ENCODE measurements at regions not wholly inside any gene's neighbourhood (a gene's known extent, or its start where the extent isn't known, plus 50 kb on each side); places are given as distances from the start of the nearest gene placed in this dataset.

- TF ChIP-seq CTCF (conservative IDR thresholded peaks at IDR 0.05; ENCODE audit: low read length) (no peak), EZH2phosphoT487 (IDR thresholded peaks at IDR 0.05; ENCODE audit: borderline replicate concordance, low read depth, low read length) (no peak)
These were observed 296.2 kb downstream of the KBTBD8 start for GRCh38 chr3:67294341-67294740.
